ENCODE measurements at regions not wholly inside any gene's neighbourhood (a gene's known extent, or its start where the extent isn't known, plus 50 kb on each side); places are given as distances from the start of the nearest gene placed in this dataset.

DNA sequence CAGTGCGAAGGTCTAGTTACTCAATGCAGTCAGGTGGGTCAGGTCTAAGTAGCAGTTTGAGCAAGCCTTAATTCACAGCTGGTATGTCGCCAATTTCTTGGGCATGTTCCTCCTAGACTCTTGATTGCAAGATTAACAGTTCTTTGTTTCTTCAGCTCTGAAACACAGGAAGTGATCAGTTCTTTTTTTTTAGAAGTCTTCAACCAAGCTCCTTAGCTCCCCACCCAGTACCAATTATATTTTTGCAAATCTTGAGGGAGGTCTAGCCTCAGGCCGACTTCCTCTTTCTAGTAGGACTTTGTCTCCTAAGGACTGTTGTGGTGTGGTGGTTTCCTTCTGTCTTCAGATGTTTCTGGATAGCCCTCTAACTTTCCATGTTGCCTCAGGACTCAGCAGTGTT is 2054.2 kb downstream of the MAT2B start:
- in situ Hi-C loops (cut with MboI; ENCODE audit: low pct_unique_long_range_greater_than_20kb, low sequenced_read_pairs) = no loop called here
- DNase-seq = peak; percentile 96

- in situ Hi-C loops (cut with MboI; ENCODE audit: low pct_unique_long_range_greater_than_20kb, low sequenced_read_pairs) = no loop called here
Observed at GRCh38 chr5:165560648-165561047, 2055.2 kb downstream of the MAT2B start.

GRCh38 chr5:165565911-165566310 is 2060.5 kb downstream of the MAT2B start:
- in situ Hi-C loops (cut with MboI; ENCODE audit: low pct_unique_long_range_greater_than_20kb, low sequenced_read_pairs) = no loop called here
- no peak for DNase-seq

More at GRCh38 chr5:165560648-165561047, 2055.2 kb downstream of the MAT2B start:
- DNase-seq = no peak

DNA sequence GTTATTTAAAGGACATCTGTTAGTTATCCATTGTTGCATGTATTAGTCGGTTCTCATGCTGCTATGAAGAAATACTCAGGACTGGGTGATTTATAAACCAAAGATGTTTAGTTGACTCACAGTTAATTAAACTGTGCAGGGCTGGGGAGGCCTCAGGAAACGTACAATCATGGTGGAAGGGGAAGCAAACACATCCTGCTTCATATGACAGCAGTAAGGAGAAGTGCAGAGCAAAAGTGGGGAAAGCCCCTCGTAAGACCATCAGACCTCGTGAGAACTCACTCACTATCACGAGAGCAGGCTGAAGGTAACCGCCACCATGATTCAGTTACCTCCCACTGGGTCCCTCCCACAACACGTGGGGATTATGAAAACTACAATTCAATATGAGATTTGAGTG is 2064.1 kb downstream of the MAT2B start:
- peak; percentile 26 for DNase-seq
- in situ Hi-C loops (cut with MboI; ENCODE audit: low pct_unique_long_range_greater_than_20kb, low sequenced_read_pairs) = no loop called here

DNA sequence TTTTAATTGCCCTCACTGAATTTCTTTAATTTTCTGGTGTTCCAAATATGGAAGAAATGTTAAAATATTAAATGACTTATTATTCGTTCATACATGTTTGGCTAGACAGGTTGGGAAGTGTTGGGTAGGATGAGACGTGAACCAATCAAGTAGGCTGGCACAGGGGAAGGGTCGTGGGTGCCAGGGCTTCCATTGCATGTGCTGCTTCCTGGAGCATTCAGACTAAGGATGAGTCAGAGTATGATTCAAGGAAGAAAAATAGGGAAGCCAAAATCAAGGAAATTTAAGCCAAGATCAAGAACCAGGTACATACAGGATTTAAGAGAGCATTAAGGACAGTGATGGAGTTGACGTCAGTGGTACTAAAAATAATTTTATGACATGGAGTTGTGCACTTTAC is 2068.0 kb downstream of the MAT2B start:
- in situ Hi-C loops (cut with MboI; ENCODE audit: low pct_unique_long_range_greater_than_20kb, low sequenced_read_pairs) = no loop called here
- no peak for DNase-seq

DNA sequence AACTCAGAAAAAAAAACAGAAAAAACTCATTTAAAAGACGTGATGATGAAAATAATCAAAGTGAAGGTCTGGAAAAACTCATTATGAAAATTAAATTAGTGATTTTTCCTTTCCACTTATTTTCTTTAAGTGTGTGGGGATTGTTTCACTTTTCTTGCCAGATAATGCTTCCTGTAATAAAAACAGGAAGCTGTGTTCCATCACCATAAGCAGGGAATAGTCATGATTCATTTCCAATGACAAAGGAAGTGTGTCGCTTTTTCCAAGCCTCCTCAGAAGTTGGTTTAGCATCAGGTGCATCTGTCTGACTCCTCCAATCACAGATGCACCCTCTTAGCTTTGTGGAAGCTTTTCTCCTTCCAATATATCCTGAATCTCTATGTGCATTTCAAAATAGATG is 2068.7 kb downstream of the MAT2B start:
- in situ Hi-C loops (cut with MboI; ENCODE audit: low pct_unique_long_range_greater_than_20kb, low sequenced_read_pairs) = no loop called here
- DNase-seq = no peak

- in situ Hi-C loops (cut with MboI; ENCODE audit: low pct_unique_long_range_greater_than_20kb, low sequenced_read_pairs) = no loop called here
Observed at GRCh38 chr5:165576678-165577275, 2071.4 kb downstream of the MAT2B start.

DNA sequence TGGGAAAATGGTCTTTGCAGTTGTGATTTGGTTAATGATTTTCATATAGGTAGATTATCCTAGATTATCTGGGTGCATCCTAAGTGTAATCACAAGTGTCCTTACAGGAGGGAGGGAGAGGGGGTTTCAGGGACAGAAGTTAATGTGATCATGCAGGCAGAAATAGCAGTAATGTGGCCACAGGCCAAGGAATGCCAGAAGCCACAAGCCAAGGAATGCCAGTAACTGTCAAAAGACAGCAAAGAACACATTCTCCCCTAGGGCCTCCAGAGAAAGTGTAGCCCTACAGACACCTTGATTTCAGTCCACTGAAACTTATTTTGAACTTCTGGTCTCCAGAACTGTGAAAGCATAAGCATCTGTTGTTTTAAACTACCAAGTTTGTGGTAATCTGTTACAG is 2074.5 kb downstream of the MAT2B start:
- no peak for DNase-seq
- in situ Hi-C loops (cut with MboI; ENCODE audit: low pct_unique_long_range_greater_than_20kb, low sequenced_read_pairs) = no loop called here

More at GRCh38 chr5:165576678-165577275, 2071.4 kb downstream of the MAT2B start:
- DNase-seq = no peak

DNA sequence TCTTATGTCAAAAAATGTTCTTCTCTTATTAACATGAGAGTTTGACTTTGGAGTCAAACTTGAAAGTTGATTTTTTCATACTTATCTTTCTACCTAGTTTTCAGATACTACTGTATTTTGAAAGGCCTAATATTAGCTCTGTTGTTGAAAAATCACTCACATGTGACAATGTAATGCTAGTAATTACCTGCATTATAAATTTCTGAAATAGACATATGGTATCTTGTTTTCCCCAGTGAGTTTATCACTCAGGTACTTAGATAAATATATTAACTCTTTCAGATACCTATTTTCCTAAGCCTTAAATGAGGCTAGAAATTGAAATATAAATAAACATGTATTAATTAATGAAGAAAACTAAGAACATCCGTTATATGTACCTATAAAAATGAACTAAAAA is 2089.3 kb downstream of the MAT2B start:
- in situ Hi-C loops (cut with MboI; ENCODE audit: low pct_unique_long_range_greater_than_20kb, low sequenced_read_pairs) = no loop called here
- no peak for DNase-seq

DNA sequence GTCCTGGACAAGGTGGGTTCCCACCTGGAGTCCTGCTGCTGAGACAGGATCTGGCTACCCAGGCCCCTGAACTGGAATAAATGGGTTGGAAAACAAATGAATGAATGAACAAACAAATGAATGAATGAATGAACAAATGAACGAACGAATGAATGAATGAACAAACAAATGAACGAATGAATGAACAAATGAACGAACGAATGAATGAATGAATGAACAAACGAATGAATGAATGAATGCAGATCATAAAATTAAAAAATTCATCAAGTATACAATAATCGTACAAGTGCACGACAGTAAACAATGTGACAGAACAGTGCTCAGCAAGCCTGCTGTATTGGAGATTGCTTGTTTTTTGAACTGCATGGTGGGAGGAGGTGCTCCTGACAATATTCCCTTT is 2097.1 kb downstream of the MAT2B start:
- in situ Hi-C loops (cut with MboI; ENCODE audit: low pct_unique_long_range_greater_than_20kb, low sequenced_read_pairs) = no loop called here
- DNase-seq = no peak

DNA sequence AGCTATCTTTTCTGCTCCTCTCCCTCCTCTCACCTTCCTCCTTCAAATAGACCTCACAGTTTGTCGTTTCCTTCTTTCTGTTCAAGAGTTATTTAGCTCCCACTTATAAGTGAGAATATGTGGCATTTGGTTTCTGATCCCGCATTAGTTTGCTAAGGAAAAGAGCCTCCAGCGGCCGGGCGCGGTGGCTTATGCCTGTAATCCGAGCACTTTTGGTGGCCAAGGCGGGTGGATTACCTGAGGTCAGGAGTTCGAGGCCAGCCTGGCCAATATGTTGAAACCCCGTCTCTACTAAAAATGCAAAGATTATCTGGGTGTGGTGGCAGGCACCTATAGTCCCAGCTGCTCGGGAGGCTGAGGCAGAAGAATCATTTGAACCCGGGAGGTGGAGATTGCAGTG is 2101.6 kb downstream of the MAT2B start:
- no peak for DNase-seq
- in situ Hi-C loops (cut with MboI; ENCODE audit: low pct_unique_long_range_greater_than_20kb, low sequenced_read_pairs) = no loop called here

DNA sequence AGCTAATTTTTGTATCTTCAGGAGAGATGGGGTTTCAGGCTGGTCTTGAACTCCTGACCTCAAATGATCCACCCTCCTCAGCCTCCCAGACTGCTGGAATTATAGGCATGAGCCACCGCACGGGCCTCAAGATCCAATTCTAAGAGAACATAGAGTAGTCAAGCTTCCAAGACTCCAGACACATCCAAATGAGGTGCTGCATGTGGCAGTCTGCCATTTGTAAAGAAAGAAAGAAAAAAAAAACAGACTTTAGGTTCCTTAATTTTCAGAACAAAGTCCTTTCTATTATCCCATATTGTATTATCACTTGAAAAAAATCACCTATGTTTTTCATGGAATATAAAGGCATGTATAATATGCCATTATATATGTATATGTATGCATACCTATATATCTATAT is 2104.5 kb downstream of the MAT2B start:
- in situ Hi-C loops (cut with MboI; ENCODE audit: low pct_unique_long_range_greater_than_20kb, low sequenced_read_pairs) = no loop called here
- no peak for DNase-seq

DNA sequence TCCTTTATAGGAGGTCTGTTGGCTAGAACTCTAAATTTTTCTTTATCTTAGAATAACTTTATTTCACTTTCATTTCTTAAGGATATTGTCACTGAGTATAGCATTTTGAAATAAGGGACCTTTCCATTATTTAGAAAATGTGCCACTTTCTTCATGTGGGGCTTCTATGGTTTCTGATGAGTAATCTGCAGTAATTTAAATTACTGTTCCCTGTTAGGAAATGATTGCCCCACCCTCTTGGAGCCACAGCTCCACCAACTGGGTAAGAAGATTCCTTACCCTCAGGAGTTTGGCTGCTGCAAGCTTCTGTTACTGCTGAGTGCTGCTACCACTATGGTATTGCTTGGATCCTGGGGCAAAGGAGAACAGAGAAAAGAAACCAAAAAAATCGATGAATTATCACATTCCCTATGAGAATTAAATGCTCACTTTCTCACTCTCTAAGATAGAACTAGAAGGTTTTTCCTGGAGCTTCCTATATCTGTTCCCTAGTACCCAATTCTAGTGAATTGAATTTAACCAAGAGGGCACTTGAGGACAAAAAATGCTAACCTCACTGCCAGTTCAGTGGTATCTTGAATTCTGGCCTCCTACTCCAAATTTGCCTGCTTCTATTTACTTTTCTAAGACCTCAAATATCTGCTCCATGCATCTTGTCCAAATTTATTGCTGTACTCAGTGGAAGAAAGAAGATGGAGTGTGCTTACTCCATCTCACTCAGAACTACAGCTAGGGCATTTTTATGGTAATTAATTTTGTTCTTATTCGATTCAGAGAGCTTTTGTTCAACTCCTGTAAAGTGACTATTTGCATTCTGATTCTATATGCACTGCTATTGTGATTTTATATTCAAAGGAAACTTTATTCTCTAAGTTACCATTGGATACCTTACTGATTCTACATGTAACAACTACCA is 2111.3 kb downstream of the MAT2B start:
- in situ Hi-C loops (cut with MboI; ENCODE audit: low pct_unique_long_range_greater_than_20kb, low sequenced_read_pairs) = no loop called here
- DNase-seq = no peak

DNA sequence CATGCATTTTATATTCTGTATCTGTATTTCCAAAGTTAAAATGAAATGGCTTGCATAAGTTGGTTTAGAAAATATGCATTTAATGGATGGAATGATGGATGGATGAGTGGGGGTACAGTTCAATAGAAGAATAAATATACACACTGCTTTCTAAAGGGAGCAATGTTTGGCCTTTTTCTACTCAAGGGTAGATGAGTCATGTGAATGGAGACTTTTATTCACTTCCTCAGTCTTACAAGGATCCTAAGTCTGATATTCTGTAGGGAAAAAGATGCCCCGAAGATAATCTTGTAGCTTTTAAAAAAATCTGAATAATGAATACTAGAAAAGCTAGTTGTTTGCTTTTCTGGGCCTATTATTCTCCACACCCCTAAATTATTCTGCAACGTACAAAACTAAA is 2112.1 kb downstream of the MAT2B start:
- DNase-seq = no peak
- in situ Hi-C loops (cut with MboI; ENCODE audit: low pct_unique_long_range_greater_than_20kb, low sequenced_read_pairs) = no loop called here

GRCh38 chr5:165620394-165620793 is 2115.0 kb downstream of the MAT2B start:
- in situ Hi-C loops (cut with MboI; ENCODE audit: low pct_unique_long_range_greater_than_20kb, low sequenced_read_pairs) = no loop called here
- DNase-seq = no peak

- DNase-seq = no peak
- in situ Hi-C loops (cut with MboI; ENCODE audit: low pct_unique_long_range_greater_than_20kb, low sequenced_read_pairs) = no loop called here
Observed at GRCh38 chr5:165622864-165623536, 2117.6 kb downstream of the MAT2B start.

DNA sequence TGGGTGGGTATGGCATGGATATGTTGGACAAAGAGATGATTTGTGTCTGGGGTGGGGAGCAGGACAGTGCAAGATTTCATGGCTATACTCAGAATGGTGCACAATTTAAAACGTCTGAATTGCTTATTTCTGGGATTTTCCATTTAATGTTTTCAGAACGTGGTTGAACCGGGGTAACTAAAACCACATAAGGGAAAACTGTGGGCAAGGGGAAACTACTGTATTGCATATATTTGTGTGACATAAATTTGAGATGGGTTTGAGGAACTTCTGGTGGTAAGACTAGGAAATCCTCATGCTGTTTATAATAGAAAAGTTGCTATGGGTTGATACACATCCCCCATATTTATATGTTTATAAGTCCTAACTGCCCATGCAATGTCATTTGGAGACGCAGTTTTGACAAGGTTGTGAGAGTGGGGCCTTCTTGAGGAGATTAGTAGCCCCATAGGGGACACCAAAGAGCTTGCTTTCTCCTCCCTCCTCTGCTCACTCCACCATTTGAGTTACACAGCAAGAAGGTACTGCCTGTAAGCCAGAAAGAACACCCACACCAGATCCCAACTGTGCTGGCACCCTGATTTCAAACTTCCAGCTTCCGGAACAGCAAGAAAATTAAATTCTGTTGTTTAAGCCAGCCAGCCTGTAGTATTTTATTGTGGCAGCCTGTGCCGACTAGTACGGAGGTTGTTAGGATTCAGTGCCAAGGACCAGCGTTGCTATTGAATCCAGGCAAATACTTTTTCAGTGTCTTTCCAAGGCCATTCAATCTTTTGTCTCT is 2118.9 kb downstream of the MAT2B start:
- in situ Hi-C loops (cut with MboI; ENCODE audit: low pct_unique_long_range_greater_than_20kb, low sequenced_read_pairs) = no loop called here
- DNase-seq = no peak

GRCh38 chr5:165626161-165626560 is 2120.7 kb downstream of the MAT2B start:
- in situ Hi-C loops (cut with MboI; ENCODE audit: low pct_unique_long_range_greater_than_20kb, low sequenced_read_pairs) = no loop called here
- no peak for DNase-seq

GRCh38 chr5:165627548-165628170 is 2122.2 kb downstream of the MAT2B start:
- DNase-seq = no peak
- in situ Hi-C loops (cut with MboI; ENCODE audit: low pct_unique_long_range_greater_than_20kb, low sequenced_read_pairs) = no loop called here

All from KBM-7 (cell line).